ENCODE measurements at regions not wholly inside any gene's neighbourhood (a gene's known extent, or its start where the extent isn't known, plus 50 kb on each side); places are given as distances from the start of the nearest gene placed in this dataset.
A peak's percentile ranks its signal among the peaks of the same experiment; 100 is the strongest.
"Not testable (repeated sequence)": the region's sequence is repeated elsewhere in the genome, so short reads cannot be mapped to it uniquely, and the experiment has no call there.

GRCh38 chr1:148387122-148387948 is 95.8 kb downstream of the PPIAL4G start:
- Mint-ChIP-seq H3K27ac (peak overlapping the region; percentile 98 to 100 (median 99)), H3K4me1 (peaks cover 16 to 72% (median 62%) of the 10 kb centered on the region in 7 donors), H3K4me3 (peak overlapping the region; percentile 48 to 97 (median 94))
- ATAC-seq; H3K9me3 Mint-ChIP-seq; H3K27me3 ChIP-seq (ENCODE audit: control insufficient read depth in 2 of 2, insufficient read depth in 2 of 2, low read length in 2 of 2); H3K4me1 ChIP-seq (ENCODE audit: control insufficient read depth in 2 of 2, insufficient read depth in 2 of 2, low read length in 2 of 2); H3K9me3 ChIP-seq (ENCODE audit: control insufficient read depth in 2 of 3, low read length in 3 of 3); H3K36me3 Mint-ChIP-seq; H3K4me3 ChIP-seq (ENCODE audit: low read length); DNase-seq; H3K36me3 ChIP-seq (ENCODE audit: control insufficient read depth in 2 of 3, insufficient read depth in 3 of 3, low read length in 3 of 3); H3K27me3 Mint-ChIP-seq; intact Hi-C loops (cut with micrococcal nuclease): not testable (repeated sequence)
- ChIA-PET CTCF (interaction anchor here (0.7 to 1.9 kb wide), 3 partner anchors 13 to 52 kb away, joined by 3 to 6 read pairs (median 3); no protein-coding TSS in a partner anchor), POLR2A (interaction anchor here (0.6 to 7.5 kb wide), 3 partner anchors 8 to 48 kb away, joined by 3 to 143 read pairs (median 6); no protein-coding TSS in a partner anchor)
- H3K27ac ChIP-seq (ENCODE audit: low read depth, low read length), result peak overlapping the region; percentile 94

- peaks cover 0 to 3% (median 0%) of the 10 kb centered on the region in 11 donors for H3K9me3 Mint-ChIP-seq
- Histone ChIP-seq H3K4me1 (ENCODE audit: control insufficient read depth in 2 of 2, insufficient read depth in 2 of 2, low read length in 2 of 2) (peaks cover 0 to 6% of the 10 kb centered on the region in 2 donors), H3K9me3 (ENCODE audit: control insufficient read depth in 2 of 3, low read length in 3 of 3) (no peaks in the 10 kb centered on the region), H3K27ac (ENCODE audit: low read depth, low read length) (peak overlapping the region; percentile 4), H3K27me3 (ENCODE audit: control insufficient read depth in 2 of 2, insufficient read depth in 2 of 2, low read length in 2 of 2) (no peaks in the 10 kb centered on the region), H3K4me3 (ENCODE audit: low read length) (no peak overlapping the region), H3K36me3 (ENCODE audit: control insufficient read depth in 2 of 3, insufficient read depth in 3 of 3, low read length in 3 of 3) (no peaks in the 10 kb centered on the region)
- DNase-seq (no peak), ATAC-seq (no peak)
- intact Hi-C loops (cut with micrococcal nuclease), result no loop called here
- CTCF ChIA-PET, result interaction anchor here (0.7 to 1.0 kb wide), 2 partner anchors 13 to 53 kb away, joined by 3 read pairs; no protein-coding TSS in a partner anchor
- peak overlapping the region in 4 of 10 donors; percentile 0 to 32 (median 7) for H3K4me3 Mint-ChIP-seq
- peaks cover 0 to 5% (median 0%) of the 10 kb centered on the region in 5 donors for H3K36me3 Mint-ChIP-seq
- H3K27me3 Mint-ChIP-seq, result no peaks in the 10 kb centered on the region
- H3K4me1 Mint-ChIP-seq, result peaks cover 14 to 65% (median 58%) of the 10 kb centered on the region in 7 donors
- peak overlapping the region in 8 of 9 donors; percentile 76 to 100 (median 99) for H3K27ac Mint-ChIP-seq
- POLR2A ChIA-PET, result interaction anchor here (7.5 kb wide), 1 partner anchor 13 kb away, joined by 143 read pairs; no protein-coding TSS in a partner anchor
These were observed 96.5 kb downstream of the PPIAL4G start for GRCh38 chr1:148386617-148387016.

GRCh38 chr1:148386031-148386398 is 97.1 kb downstream of the PPIAL4G start:
- H3K4me3 ChIP-seq (ENCODE audit: low read length); ATAC-seq; intact Hi-C loops (cut with micrococcal nuclease); H3K27me3 Mint-ChIP-seq; H3K36me3 Mint-ChIP-seq; DNase-seq; H3K9me3 Mint-ChIP-seq; H3K9me3 ChIP-seq (ENCODE audit: control insufficient read depth in 2 of 3, low read length in 3 of 3); H3K4me1 ChIP-seq (ENCODE audit: control insufficient read depth in 2 of 2, insufficient read depth in 2 of 2, low read length in 2 of 2); H3K36me3 ChIP-seq (ENCODE audit: control insufficient read depth in 2 of 3, insufficient read depth in 3 of 3, low read length in 3 of 3); H3K27ac ChIP-seq (ENCODE audit: low read depth, low read length); H3K27me3 ChIP-seq (ENCODE audit: control insufficient read depth in 2 of 2, insufficient read depth in 2 of 2, low read length in 2 of 2): not testable (repeated sequence)
- POLR2A ChIA-PET, result interaction anchor here (7.5 kb wide), 1 partner anchor 12 kb away, joined by 143 read pairs; no protein-coding TSS in a partner anchor
- H3K4me1 Mint-ChIP-seq, result peaks cover 14 to 65% (median 54%) of the 10 kb centered on the region in 7 donors
- peak overlapping the region in 3 of 10 donors; percentile 0 to 34 (median 4) for H3K4me3 Mint-ChIP-seq
- CTCF ChIA-PET, result interaction anchor here (1.0 kb wide), 1 partner anchor 12 kb away, joined by 3 read pairs; no protein-coding TSS in a partner anchor
- H3K27ac Mint-ChIP-seq, result peak overlapping the region in 8 of 9 donors; percentile 76 to 100 (median 99)

GRCh38 chr1:148385371-148386030 is 97.6 kb downstream of the PPIAL4G start:
- CTCF ChIA-PET, result no interaction called here

GRCh38 chr1:148383966-148384365 is 99.1 kb downstream of the PPIAL4G start:
- Histone ChIP-seq H3K4me3 (ENCODE audit: low read length) (no peak overlapping the region), H3K27me3 (ENCODE audit: control insufficient read depth in 2 of 2, insufficient read depth in 2 of 2, low read length in 2 of 2) (no peaks in the 10 kb centered on the region), H3K9me3 (ENCODE audit: control insufficient read depth in 2 of 3, low read length in 3 of 3) (no peaks in the 10 kb centered on the region), H3K36me3 (ENCODE audit: control insufficient read depth in 2 of 3, insufficient read depth in 3 of 3, low read length in 3 of 3) (no peaks in the 10 kb centered on the region), H3K4me1 (ENCODE audit: control insufficient read depth in 2 of 2, insufficient read depth in 2 of 2, low read length in 2 of 2) (peaks cover 0 to 6% of the 10 kb centered on the region in 2 donors), H3K27ac (ENCODE audit: low read depth, low read length) (no peak overlapping the region)
- Mint-ChIP-seq H3K36me3 (peaks cover 0 to 3% (median 0%) of the 10 kb centered on the region in 5 donors), H3K4me1 (peaks cover 14 to 53% (median 47%) of the 10 kb centered on the region in 7 donors), H3K27ac (peak overlapping the region in 2 of 9 donors; percentile 22 to 59), H3K9me3 (peaks cover 0 to 1% (median 0%) of the 10 kb centered on the region in 11 donors), H3K4me3 (no peak overlapping the region), H3K27me3 (no peaks in the 10 kb centered on the region)
- intact Hi-C loops (cut with micrococcal nuclease), result no loop called here
- ChIA-PET CTCF (no interaction called here), POLR2A (interaction anchor here (1.0 to 7.5 kb wide), 2 partner anchors 10 to 19 kb away, joined by 3 to 143 read pairs; no protein-coding TSS in a partner anchor)
- ATAC-seq (no peak), DNase-seq (no peak)

More at GRCh38 chr1:148385371-148386030, 97.6 kb downstream of the PPIAL4G start:
- DNase-seq (no peak), ATAC-seq (no peak)
- POLR2A ChIA-PET, result interaction anchor here (7.5 kb wide), 1 partner anchor 11 kb away, joined by 143 read pairs; no protein-coding TSS in a partner anchor
- peak overlapping the region in 2 of 10 donors; percentile 2 to 34 for H3K4me3 Mint-ChIP-seq
- H3K4me1 ChIP-seq (ENCODE audit: control insufficient read depth in 2 of 2, insufficient read depth in 2 of 2, low read length in 2 of 2), result peaks cover 0 to 6% of the 10 kb centered on the region in 2 donors
- H3K36me3 Mint-ChIP-seq, result peaks cover 0 to 5% (median 0%) of the 10 kb centered on the region in 5 donors
- no peak overlapping the region for H3K27ac ChIP-seq (ENCODE audit: low read depth, low read length)
- intact Hi-C loops (cut with micrococcal nuclease), result no loop called here
- peak overlapping the region in 8 of 9 donors; percentile 32 to 99 (median 81) for H3K27ac Mint-ChIP-seq
- H3K36me3 ChIP-seq (ENCODE audit: control insufficient read depth in 2 of 3, insufficient read depth in 3 of 3, low read length in 3 of 3), result no peaks in the 10 kb centered on the region
- no peaks in the 10 kb centered on the region for H3K9me3 ChIP-seq (ENCODE audit: control insufficient read depth in 2 of 3, low read length in 3 of 3)
- peaks cover 0 to 3% (median 0%) of the 10 kb centered on the region in 11 donors for H3K9me3 Mint-ChIP-seq
- peaks cover 14 to 62% (median 54%) of the 10 kb centered on the region in 7 donors for H3K4me1 Mint-ChIP-seq
- no peak overlapping the region for H3K4me3 ChIP-seq (ENCODE audit: low read length)
- no peaks in the 10 kb centered on the region for H3K27me3 ChIP-seq (ENCODE audit: control insufficient read depth in 2 of 2, insufficient read depth in 2 of 2, low read length in 2 of 2)
- H3K27me3 Mint-ChIP-seq, result no peaks in the 10 kb centered on the region

- no peaks in the 10 kb centered on the region for H3K36me3 Mint-ChIP-seq
- peak overlapping the region in 5 of 10 donors; percentile 18 to 59 (median 39) for H3K4me3 Mint-ChIP-seq
- Histone ChIP-seq H3K36me3 (ENCODE audit: control insufficient read depth in 2 of 3, insufficient read depth in 3 of 3, low read length in 3 of 3) (no peaks in the 10 kb centered on the region), H3K27ac (ENCODE audit: low read depth, low read length) (no peak overlapping the region), H3K4me1 (ENCODE audit: control insufficient read depth in 2 of 2, insufficient read depth in 2 of 2, low read length in 2 of 2) (peaks cover 0 to 13% of the 10 kb centered on the region in 2 donors), H3K9me3 (ENCODE audit: control insufficient read depth in 2 of 3, low read length in 3 of 3) (no peaks in the 10 kb centered on the region), H3K27me3 (ENCODE audit: control insufficient read depth in 2 of 2, insufficient read depth in 2 of 2, low read length in 2 of 2) (no peaks in the 10 kb centered on the region), H3K4me3 (ENCODE audit: low read length) (no peak overlapping the region)
- peaks cover 5 to 34% (median 22%) of the 10 kb centered on the region in 7 donors for H3K4me1 Mint-ChIP-seq
- no peaks in the 10 kb centered on the region for H3K27me3 Mint-ChIP-seq
- peak overlapping the region in 6 of 9 donors; percentile 17 to 51 (median 30) for H3K27ac Mint-ChIP-seq
- ATAC-seq (no peak), DNase-seq (no peak)
- intact Hi-C loops (cut with micrococcal nuclease), result loop anchor here (10.0 kb wide), 1 partner anchor 145 kb away; no protein-coding TSS in a partner anchor
- no peaks in the 10 kb centered on the region for H3K9me3 Mint-ChIP-seq
- ChIA-PET CTCF (no interaction called here), POLR2A (interaction anchor here (1.0 kb wide), 1 partner anchor 9 kb away, joined by 6 read pairs; no protein-coding TSS in a partner anchor)
These were observed 103.4 kb downstream of the PPIAL4G start for GRCh38 chr1:148379697-148380096.

Measured in naive thymus-derived CD4-positive, alpha-beta T cell (primary cell).